IMR-90 (cell line): ENCODE measurements at regions not wholly inside any gene's neighbourhood (a gene's known extent, or its start where the extent isn't known, plus 50 kb on each side); places are given as distances from the start of the nearest gene placed in this dataset.

Source experiments
- CEBPB ChIP-seq: IDR thresholded peaks from 2 replicates; pipeline ENCODE4 v1.6.1; 2012; ENCODE audit warnings: low read depth, low read length, improper control_type of control experiment
- CTCF ChIP-seq: conservative IDR thresholded peaks from 2 replicates; pipeline ENCODE4 v1.5.1; 2012; ENCODE audit warnings: mild to moderate bottlenecking, low read depth, low read length, improper control_type of control experiment
- RAD21 ChIP-seq: IDR thresholded peaks from 2 replicates; pipeline ENCODE4 v1.6.1; 2012; ENCODE audit warnings: low read length, improper control_type of control experiment

DNA sequence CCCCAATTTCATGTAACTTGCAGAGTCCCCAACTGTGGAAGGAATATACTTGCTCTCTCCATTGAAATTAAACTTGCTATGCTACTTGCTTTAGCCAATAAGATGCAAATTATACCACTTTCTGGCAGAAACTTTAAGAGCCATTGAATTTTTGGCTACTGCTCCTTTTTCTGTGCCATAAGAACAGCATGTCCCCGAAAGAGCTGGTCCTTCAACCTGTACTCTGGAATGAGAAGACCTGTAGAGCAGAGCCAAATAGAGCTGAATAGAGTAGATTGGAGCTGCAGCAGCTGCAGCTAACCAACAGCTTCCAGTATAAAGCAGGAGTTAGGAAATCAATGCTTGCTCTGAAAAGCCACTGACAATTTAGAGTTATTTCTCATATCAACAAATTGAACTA, 472.3 kb upstream of the B3GALT2 start:
- TF ChIP-seq CTCF (no peak), CEBPB (no peak), RAD21 (no peak)
